GM12873 (cell line): ENCODE measurements at regions not wholly inside any gene's neighbourhood (a gene's known extent, or its start where the extent isn't known, plus 50 kb on each side); places are given as distances from the start of the nearest gene placed in this dataset.

Experiments
- TF ChIP-seq, protein P1 (sequence below): IDR thresholded peaks from 2 replicates; pipeline ENCODE4 v1.5.1; 2012; ENCODE audit warnings: low read depth, mild to moderate bottlenecking, moderate library complexity, low read length, control low read depth; ENCODE audit not compliant: insufficient read depth; ENCODE audit errors: missing control alignments

DNA sequence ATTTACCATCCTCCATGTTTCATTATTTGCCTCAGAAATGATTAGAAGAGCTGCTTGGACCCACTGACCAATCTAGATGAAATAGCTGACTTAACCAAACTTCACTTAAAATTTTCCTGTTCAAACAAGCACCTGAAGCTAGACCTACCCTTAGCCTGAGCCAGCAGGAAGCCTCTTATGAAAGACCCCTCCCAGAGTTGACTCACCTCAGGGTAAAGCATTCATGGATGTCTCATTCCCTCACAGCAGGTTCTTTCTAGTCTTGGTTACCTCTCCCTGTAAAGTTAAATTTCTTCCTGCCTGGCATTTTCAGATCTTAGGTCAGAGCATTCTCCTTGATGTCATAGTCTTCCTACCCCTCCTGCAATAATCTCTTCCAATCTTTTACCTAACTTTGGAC, 1209.8 kb downstream of the FLRT2 start:
- TF ChIP-seq, protein P1, sequence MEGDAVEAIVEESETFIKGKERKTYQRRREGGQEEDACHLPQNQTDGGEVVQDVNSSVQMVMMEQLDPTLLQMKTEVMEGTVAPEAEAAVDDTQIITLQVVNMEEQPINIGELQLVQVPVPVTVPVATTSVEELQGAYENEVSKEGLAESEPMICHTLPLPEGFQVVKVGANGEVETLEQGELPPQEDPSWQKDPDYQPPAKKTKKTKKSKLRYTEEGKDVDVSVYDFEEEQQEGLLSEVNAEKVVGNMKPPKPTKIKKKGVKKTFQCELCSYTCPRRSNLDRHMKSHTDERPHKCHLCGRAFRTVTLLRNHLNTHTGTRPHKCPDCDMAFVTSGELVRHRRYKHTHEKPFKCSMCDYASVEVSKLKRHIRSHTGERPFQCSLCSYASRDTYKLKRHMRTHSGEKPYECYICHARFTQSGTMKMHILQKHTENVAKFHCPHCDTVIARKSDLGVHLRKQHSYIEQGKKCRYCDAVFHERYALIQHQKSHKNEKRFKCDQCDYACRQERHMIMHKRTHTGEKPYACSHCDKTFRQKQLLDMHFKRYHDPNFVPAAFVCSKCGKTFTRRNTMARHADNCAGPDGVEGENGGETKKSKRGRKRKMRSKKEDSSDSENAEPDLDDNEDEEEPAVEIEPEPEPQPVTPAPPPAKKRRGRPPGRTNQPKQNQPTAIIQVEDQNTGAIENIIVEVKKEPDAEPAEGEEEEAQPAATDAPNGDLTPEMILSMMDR = no peak

DNA sequence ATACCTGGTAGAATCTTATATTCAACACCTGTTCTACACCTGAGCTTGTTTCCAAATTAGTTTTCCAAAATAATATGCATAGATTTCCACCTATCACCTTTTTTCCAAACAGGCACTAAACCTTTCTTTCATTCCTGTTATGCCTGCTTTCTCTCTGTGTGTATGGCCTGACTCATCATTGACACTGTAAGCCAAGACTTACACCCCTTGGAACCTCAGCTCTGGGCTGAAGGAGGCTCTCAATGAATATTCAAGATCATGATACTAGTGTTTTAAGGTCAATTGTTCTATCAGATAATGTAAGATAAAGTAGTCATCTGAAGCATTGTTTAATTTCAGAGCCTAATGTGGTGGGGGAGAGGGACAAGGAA, 1193.3 kb downstream of the FLRT2 start:
- TF ChIP-seq, protein P1 = no peak

GRCh38 chr14:86722612-86723253, 1192.8 kb downstream of the FLRT2 start:
- TF ChIP-seq, protein P1 = no peak

DNA sequence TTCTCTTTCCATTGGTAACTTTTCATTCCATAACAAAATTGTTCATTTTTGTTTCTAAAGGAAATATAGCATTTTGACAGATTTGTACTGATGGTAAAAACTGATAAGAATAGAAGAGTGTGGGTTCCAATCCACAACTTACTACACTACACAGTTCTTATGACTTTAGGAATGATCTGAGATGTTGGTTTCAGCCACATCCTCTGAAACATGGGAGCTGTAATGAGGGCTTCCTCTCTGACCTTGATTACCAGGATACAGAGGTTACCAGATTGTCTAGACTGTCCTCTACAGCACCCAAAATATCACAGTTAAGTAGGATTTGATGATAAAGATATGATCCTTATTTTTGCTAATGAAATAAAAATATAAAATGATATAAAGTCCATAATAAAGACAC, 1184.6 kb downstream of the FLRT2 start:
- TF ChIP-seq, protein P1 = no peak

GRCh38 chr14:86714153-86714552, 1184.2 kb downstream of the FLRT2 start:
- TF ChIP-seq, protein P1 = no peak

GRCh38 chr14:86712727-86713126, 1182.8 kb downstream of the FLRT2 start:
- TF ChIP-seq, protein P1 = no peak

- TF ChIP-seq, protein P1 = no peak
Measured at GRCh38 chr14:86712176-86712575, 1182.2 kb downstream of the FLRT2 start.
